Left ventricle myocardium inferior (tissue), 1 donor: ENCODE measurements at regions not wholly inside any gene's neighbourhood (a gene's known extent, or its start where the extent isn't known, plus 50 kb on each side); places are given as distances from the start of the nearest gene placed in this dataset.
"Not testable (repeated sequence)": the region's sequence is repeated elsewhere in the genome, so short reads cannot be mapped to it uniquely, and the experiment has no call there.

Experiments used
- DNase-seq: peaks from one replicate; pipeline ENCODE4 v3.0.0-alpha.2; 2020
- H3K27ac ChIP-seq: fragments of 200-600 bp; replicated peaks from 2 replicates; pipeline ENCODE4 v1.8.0; 2021
- H3K27me3 ChIP-seq: fragments of 200-600 bp; 2 replicates; pipeline ENCODE4 v1.8.0; 2021; ENCODE audit warnings: low read depth
- H3K36me3 ChIP-seq: fragments of 200-600 bp; 2 replicates; pipeline ENCODE4 v1.8.0; 2021
- H3K4me1 ChIP-seq: fragments of 200-600 bp; 2 replicates; pipeline ENCODE4 v1.8.0; 2021
- H3K4me3 ChIP-seq: fragments of 200-600 bp; 2 replicates; pipeline ENCODE4 v1.8.0; 2021; ENCODE audit warnings: mild to moderate bottlenecking, moderate library complexity
- H3K9me3 ChIP-seq: fragments of 200-600 bp; replicated peaks from 2 replicates; pipeline ENCODE4 v1.8.0; 2021
- intact Hi-C: fragments of 100-400 bp; cut with micrococcal nuclease; formaldehyde crosslinking; loops from one replicate; pipeline ENCODE4 v1.11.0; 2022
- TF ChIP-seq, protein P1 (sequence below): fragments of 200-600 bp; IDR thresholded peaks from 2 replicates; pipeline ENCODE4 v1.8.0; 2021; ENCODE audit warnings: antibody characterized with exemption, mild to moderate bottlenecking, borderline replicate concordance
- donor health status: DM: no; HTN: yes; CAD: no; lungs with severe emphysema.

DNA sequence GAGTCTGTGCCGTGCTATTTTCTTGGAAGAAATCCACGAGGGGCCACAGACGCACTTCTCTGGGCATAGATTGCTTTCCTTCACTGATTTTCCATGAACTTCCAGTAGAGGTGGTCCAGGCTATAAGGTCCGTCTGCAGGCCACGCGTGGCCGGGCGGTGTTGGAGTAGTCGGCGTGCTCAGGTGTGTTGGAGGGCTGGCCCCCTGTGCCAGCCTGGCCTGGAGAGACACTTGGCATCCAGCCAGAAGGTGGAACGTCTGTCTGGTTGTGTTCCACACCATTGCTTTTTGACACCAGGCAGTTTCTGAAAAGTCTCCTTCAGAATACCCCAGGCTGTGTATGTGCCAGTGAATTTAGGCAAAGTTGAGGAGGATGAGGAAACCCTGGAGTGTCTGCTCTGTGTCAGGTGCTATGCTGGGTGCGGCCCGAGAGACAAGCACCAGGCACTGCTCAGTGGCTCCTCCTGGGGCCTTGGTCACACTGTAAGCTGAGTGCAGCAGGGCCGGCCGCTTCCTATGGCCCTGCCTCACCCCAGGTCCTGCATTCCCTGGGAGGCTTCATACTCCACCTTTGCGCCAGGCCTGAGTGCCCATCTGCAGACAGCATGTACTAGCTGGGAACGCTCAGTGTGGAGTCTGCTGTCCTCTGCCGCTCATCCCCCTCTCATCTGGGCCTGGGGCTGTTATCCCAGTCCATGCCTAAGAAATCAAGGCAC, 52.1 kb upstream of the TAMM41 start:
- intact Hi-C loops = no loop called here
- TF ChIP-seq, protein P1, sequence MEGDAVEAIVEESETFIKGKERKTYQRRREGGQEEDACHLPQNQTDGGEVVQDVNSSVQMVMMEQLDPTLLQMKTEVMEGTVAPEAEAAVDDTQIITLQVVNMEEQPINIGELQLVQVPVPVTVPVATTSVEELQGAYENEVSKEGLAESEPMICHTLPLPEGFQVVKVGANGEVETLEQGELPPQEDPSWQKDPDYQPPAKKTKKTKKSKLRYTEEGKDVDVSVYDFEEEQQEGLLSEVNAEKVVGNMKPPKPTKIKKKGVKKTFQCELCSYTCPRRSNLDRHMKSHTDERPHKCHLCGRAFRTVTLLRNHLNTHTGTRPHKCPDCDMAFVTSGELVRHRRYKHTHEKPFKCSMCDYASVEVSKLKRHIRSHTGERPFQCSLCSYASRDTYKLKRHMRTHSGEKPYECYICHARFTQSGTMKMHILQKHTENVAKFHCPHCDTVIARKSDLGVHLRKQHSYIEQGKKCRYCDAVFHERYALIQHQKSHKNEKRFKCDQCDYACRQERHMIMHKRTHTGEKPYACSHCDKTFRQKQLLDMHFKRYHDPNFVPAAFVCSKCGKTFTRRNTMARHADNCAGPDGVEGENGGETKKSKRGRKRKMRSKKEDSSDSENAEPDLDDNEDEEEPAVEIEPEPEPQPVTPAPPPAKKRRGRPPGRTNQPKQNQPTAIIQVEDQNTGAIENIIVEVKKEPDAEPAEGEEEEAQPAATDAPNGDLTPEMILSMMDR = no peak

DNA sequence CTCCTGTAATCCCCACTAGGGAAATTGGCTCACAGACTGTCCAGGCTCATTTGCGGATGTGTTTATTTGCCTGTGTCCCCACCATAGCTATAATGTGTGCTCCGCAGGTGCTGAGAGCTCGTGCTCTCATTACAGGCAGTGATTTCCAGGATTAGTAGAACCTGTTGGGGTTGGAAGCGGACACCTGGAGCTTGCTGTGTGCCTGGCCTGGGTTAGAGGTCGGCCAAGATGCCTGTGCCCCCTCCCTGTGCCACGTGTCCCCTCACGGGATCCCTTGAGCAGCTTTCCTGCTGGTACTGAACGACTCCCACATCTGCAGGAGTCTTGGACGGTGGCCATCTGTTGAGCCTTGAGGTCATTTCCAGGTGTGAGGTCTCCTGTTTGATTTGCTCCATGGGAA, 52.7 kb upstream of the TAMM41 start:
- DNase-seq, H3K4me3 ChIP-seq, H3K36me3 ChIP-seq, intact Hi-C loops, H3K27ac ChIP-seq, H3K4me1 ChIP-seq, H3K9me3 ChIP-seq: not testable (repeated sequence)
- H3K27me3 ChIP-seq = peaks cover 31% of the 10 kb centered on the region

More for the DNA sequence above, 52.1 kb upstream of the TAMM41 start:
- Histone ChIP-seq H3K4me3 (no peak overlapping the region), H3K27me3 (peaks cover 27% of the 10 kb centered on the region), H3K36me3 (no peaks in the 10 kb centered on the region), H3K4me1 (no peaks in the 10 kb centered on the region), H3K9me3 (no peaks in the 10 kb centered on the region), H3K27ac (no peak overlapping the region)
- no peak for DNase-seq

- TF ChIP-seq, protein P1 = no peak
Measured at GRCh38 chr3:11899826-11900225, 53.1 kb upstream of the TAMM41 start.

GRCh38 chr3:11900824-11901223, 54.1 kb upstream of the TAMM41 start:
- H3K36me3 ChIP-seq = no peaks in the 10 kb centered on the region
- intact Hi-C loops = no loop called here
- no peak for DNase-seq
- no peak overlapping the region for H3K4me3 ChIP-seq
- no peak overlapping the region for H3K27ac ChIP-seq
- TF ChIP-seq, protein P1 = no peak
- H3K4me1 ChIP-seq = no peaks in the 10 kb centered on the region
- no peaks in the 10 kb centered on the region for H3K9me3 ChIP-seq
- H3K27me3 ChIP-seq = peaks cover 24% of the 10 kb centered on the region

More at GRCh38 chr3:11899826-11900225, 53.1 kb upstream of the TAMM41 start:
- Histone ChIP-seq H3K9me3 (no peaks in the 10 kb centered on the region), H3K36me3 (no peaks in the 10 kb centered on the region), H3K4me3 (no peak overlapping the region), H3K4me1 (no peaks in the 10 kb centered on the region), H3K27ac (no peak overlapping the region), H3K27me3 (peaks cover 29% of the 10 kb centered on the region)
- intact Hi-C loops = no loop called here
- no peak for DNase-seq

DNA sequence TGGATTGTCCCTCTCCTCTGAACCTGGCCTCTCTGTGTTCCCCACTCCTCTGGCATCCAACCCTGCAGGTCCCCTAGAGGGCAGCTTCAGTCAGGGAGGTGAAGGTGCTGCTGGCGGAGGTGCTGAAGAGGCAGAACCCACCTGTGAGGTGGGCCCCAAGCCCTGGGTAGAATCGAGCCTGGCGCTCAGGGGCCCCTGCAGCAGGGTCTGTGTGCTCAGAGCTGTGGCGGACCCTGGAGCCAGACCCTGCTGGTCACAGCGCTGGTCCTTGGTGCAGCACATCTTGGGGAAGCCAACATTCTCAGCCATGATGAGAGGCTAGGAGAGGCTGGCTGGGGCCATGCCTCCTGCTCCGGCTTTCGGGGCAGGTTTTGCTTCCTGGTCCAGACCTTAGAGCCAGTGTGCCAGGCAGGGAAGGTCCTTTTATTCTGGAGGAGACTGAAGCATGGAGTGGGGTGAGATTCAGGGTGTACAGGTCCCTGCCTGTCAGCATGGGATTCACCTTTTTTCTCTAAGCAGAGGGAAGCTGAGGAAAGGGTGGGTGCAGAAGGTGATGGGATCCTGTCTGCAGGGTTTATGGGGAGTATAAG, 54.7 kb upstream of the TAMM41 start:
- no peaks in the 10 kb centered on the region for H3K36me3 ChIP-seq
- TF ChIP-seq, protein P1 = no peak
- H3K27ac ChIP-seq = no peak overlapping the region
- intact Hi-C loops = no loop called here
- no peak overlapping the region for H3K4me3 ChIP-seq
- no peak for DNase-seq
- H3K9me3 ChIP-seq = no peaks in the 10 kb centered on the region
- no peaks in the 10 kb centered on the region for H3K4me1 ChIP-seq
- peaks cover 24% of the 10 kb centered on the region for H3K27me3 ChIP-seq

GRCh38 chr3:11903047-11903446, 56.4 kb upstream of the TAMM41 start:
- no peak overlapping the region for H3K27ac ChIP-seq
- no peak overlapping the region for H3K4me3 ChIP-seq
- no peak for DNase-seq
- H3K4me1 ChIP-seq = no peaks in the 10 kb centered on the region
- peaks cover 23% of the 10 kb centered on the region for H3K27me3 ChIP-seq
- TF ChIP-seq, protein P1 = no peak
- no peaks in the 10 kb centered on the region for H3K9me3 ChIP-seq
- no peaks in the 10 kb centered on the region for H3K36me3 ChIP-seq
- intact Hi-C loops = no loop called here
